Astrocyte (in vitro differentiated cells and primary cell): ENCODE measurements at regions not wholly inside any gene's neighbourhood (a gene's known extent, or its start where the extent isn't known, plus 50 kb on each side); places are given as distances from the start of the nearest gene placed in this dataset.
A peak's percentile ranks its signal among the peaks of the same experiment; 100 is the strongest.

ENCODE experiments used
- DNase-seq: peaks from one replicate; pipeline ENCODE4 v3.0.0-alpha.2; 2010; ENCODE audit warnings: low read depth
- FAIRE-seq: peaks from 2 replicates; lab custom pipeline; 2011; peaks lifted over from hg19 to GRCh38; lab: Jason Lieb, UNC
- H2AFZ ChIP-seq: 2 replicates; pipeline ENCODE4 v1.6.0; 2012; ENCODE audit warnings: low read depth, low read length, inconsistent platforms
- H3K27ac ChIP-seq: 2 replicates; pipeline ENCODE4 v1.5.1; 2011; ENCODE audit warnings: low read depth, low read length, inconsistent platforms
- H3K27me3 ChIP-seq: 2 replicates; pipeline ENCODE4 v1.6.0; 2011; ENCODE audit warnings: low read length, inconsistent platforms; ENCODE audit not compliant: insufficient read depth
- H3K36me3 ChIP-seq: 2 replicates; pipeline ENCODE4 v1.5.1; 2011; ENCODE audit warnings: low read length, inconsistent platforms; ENCODE audit not compliant: insufficient read depth
- H3K4me1 ChIP-seq: 2 replicates; pipeline ENCODE4 v1.5.1; 2011; ENCODE audit warnings: low read length, inconsistent platforms; ENCODE audit not compliant: insufficient read depth
- H3K4me2 ChIP-seq: 2 replicates; pipeline ENCODE4 v1.6.0; 2012; ENCODE audit warnings: low read length, inconsistent platforms
- H3K4me3 ChIP-seq: 2 replicates; pipeline ENCODE4 v1.5.1; 2011; ENCODE audit warnings: low read depth, mild to moderate bottlenecking, low read length, inconsistent platforms; ENCODE audit not compliant: insufficient read depth
- H3K79me2 ChIP-seq: 2 replicates; pipeline ENCODE4 v1.6.0; 2012; ENCODE audit warnings: mild to moderate bottlenecking, low read length, inconsistent platforms; ENCODE audit not compliant: insufficient read depth
- H3K9ac ChIP-seq: 2 replicates; pipeline ENCODE4 v1.6.0; 2012; ENCODE audit warnings: mild to moderate bottlenecking, low read length, inconsistent platforms
- H3K9me3 ChIP-seq: 2 replicates; pipeline ENCODE4 v1.5.1; 2012; ENCODE audit warnings: low read depth, mild to moderate bottlenecking, low read length, inconsistent platforms; ENCODE audit not compliant: insufficient read depth
- H4K20me1 ChIP-seq: 2 replicates; pipeline ENCODE4 v1.6.0; 2012; ENCODE audit warnings: low read length, inconsistent platforms; ENCODE audit not compliant: insufficient read depth
- H3K27ac Mint-ChIP-seq: one replicate; pipeline ENCODE4 v1.8.0; 2021; ENCODE audit warnings: mild to moderate bottlenecking, mixed read lengths; ENCODE audit not compliant: unreplicated experiment
- H3K27me3 Mint-ChIP-seq: one replicate; pipeline ENCODE4 v1.8.0; 2021; ENCODE audit warnings: low read depth, mixed read lengths; ENCODE audit not compliant: unreplicated experiment
- H3K36me3 Mint-ChIP-seq: one replicate; pipeline ENCODE4 v1.8.0; 2021; ENCODE audit warnings: low read depth, mixed read lengths; ENCODE audit not compliant: unreplicated experiment
- H3K4me1 Mint-ChIP-seq: one replicate; pipeline ENCODE4 v1.8.0; 2021; ENCODE audit warnings: low read depth, mixed read lengths; ENCODE audit not compliant: unreplicated experiment
- H3K4me3 Mint-ChIP-seq: one replicate; pipeline ENCODE4 v1.8.0; 2021; ENCODE audit warnings: mild to moderate bottlenecking, moderate library complexity, mixed read lengths; ENCODE audit not compliant: unreplicated experiment
- H3K9me3 Mint-ChIP-seq: one replicate; pipeline ENCODE4 v1.8.0; 2021; ENCODE audit warnings: mild to moderate bottlenecking, mixed read lengths; ENCODE audit not compliant: unreplicated experiment
- CTCF ChIP-seq: IDR thresholded peaks from 2 replicates; pipeline ENCODE4 v1.5.1; 2011; ENCODE audit warnings: low read depth, mild to moderate bottlenecking, inconsistent platforms, low read length, moderate library complexity; ENCODE audit not compliant: insufficient read depth
- EZH2 ChIP-seq: IDR thresholded peaks from 2 replicates; pipeline ENCODE4 v1.6.1; 2012; ENCODE audit warnings: mild to moderate bottlenecking, low read length, inconsistent platforms; ENCODE audit not compliant: insufficient read depth

GRCh38 chr2:64203131-64203857, 59.1 kb upstream of the PELI1 start:
- H3K4me3 Mint-ChIP-seq: no peak overlapping the region
- FAIRE-seq (no peak), DNase-seq (peak; percentile 65)
- H3K4me3 ChIP-seq: no peak overlapping the region
- H3K36me3 ChIP-seq: no peaks in the 10 kb centered on the region
- H3K27me3 Mint-ChIP-seq: no peaks in the 10 kb centered on the region
- H3K27ac Mint-ChIP-seq: peak overlapping the region; percentile 76
- H3K36me3 Mint-ChIP-seq: no peaks in the 10 kb centered on the region
- TF ChIP-seq EZH2 (no peak), CTCF (no peak)
- peaks cover 15% of the 10 kb centered on the region for H3K4me1 ChIP-seq
- H3K79me2 ChIP-seq: no peaks in the 10 kb centered on the region
- peaks cover 29% of the 10 kb centered on the region for H3K4me1 Mint-ChIP-seq
- no peaks in the 10 kb centered on the region for H3K9me3 Mint-ChIP-seq
- peak overlapping the region; percentile 60 for H3K4me2 ChIP-seq
- no peak overlapping the region for H2AFZ ChIP-seq
- H3K9me3 ChIP-seq: no peaks in the 10 kb centered on the region
- H3K9ac ChIP-seq: peak overlapping the region; percentile 43
- no peaks in the 10 kb centered on the region for H3K27me3 ChIP-seq
- no peaks in the 10 kb centered on the region for H4K20me1 ChIP-seq
- H3K27ac ChIP-seq: no peak overlapping the region

GRCh38 chr2:64203858-64204632, 59.8 kb upstream of the PELI1 start:
- Histone ChIP-seq H3K9me3 (no peaks in the 10 kb centered on the region), H3K4me3 (no peak overlapping the region), H3K4me1 (peaks cover 15% of the 10 kb centered on the region), H3K79me2 (no peaks in the 10 kb centered on the region), H3K36me3 (no peaks in the 10 kb centered on the region), H3K27ac (no peak overlapping the region), H3K4me2 (peak overlapping the region; percentile 60), H3K27me3 (peaks cover under 1% of the 10 kb centered on the region), H3K9ac (peak overlapping the region; percentile 43), H2AFZ (peak overlapping the region; percentile 78), H4K20me1 (no peaks in the 10 kb centered on the region)
- H3K9me3 Mint-ChIP-seq: no peaks in the 10 kb centered on the region
- H3K4me1 Mint-ChIP-seq: peaks cover 29% of the 10 kb centered on the region
- peak overlapping the region; percentile 76 for H3K27ac Mint-ChIP-seq
- no peaks in the 10 kb centered on the region for H3K36me3 Mint-ChIP-seq
- DNase-seq (peak; percentile 27), FAIRE-seq (no peak)
- TF ChIP-seq EZH2: no peak
- no peak for TF ChIP-seq CTCF
- no peak overlapping the region for H3K4me3 Mint-ChIP-seq
- no peaks in the 10 kb centered on the region for H3K27me3 Mint-ChIP-seq

- Histone ChIP-seq H3K4me1 (peaks cover 15% of the 10 kb centered on the region), H3K36me3 (no peaks in the 10 kb centered on the region), H3K27me3 (peaks cover 4% of the 10 kb centered on the region), H2AFZ (peak overlapping the region; percentile 78), H3K9ac (no peak overlapping the region), H4K20me1 (no peaks in the 10 kb centered on the region), H3K4me2 (no peak overlapping the region), H3K79me2 (no peaks in the 10 kb centered on the region), H3K27ac (no peak overlapping the region), H3K9me3 (no peaks in the 10 kb centered on the region), H3K4me3 (no peak overlapping the region)
- DNase-seq: no peak
- TF ChIP-seq EZH2 (no peak), CTCF (no peak)
- Mint-ChIP-seq H3K9me3 (no peaks in the 10 kb centered on the region), H3K4me1 (peaks cover 29% of the 10 kb centered on the region), H3K27ac (peak overlapping the region; percentile 76), H3K27me3 (no peaks in the 10 kb centered on the region), H3K4me3 (no peak overlapping the region), H3K36me3 (no peaks in the 10 kb centered on the region)
- FAIRE-seq: no peak
Measured at GRCh38 chr2:64204703-64205102, 60.5 kb upstream of the PELI1 start.
